Heart left ventricle (tissue), 16 donors: ENCODE measurements at regions not wholly inside any gene's neighbourhood (a gene's known extent, or its start where the extent isn't known, plus 50 kb on each side); places are given as distances from the start of the nearest gene placed in this dataset.

ENCODE experiments used
- ATAC-seq, 4 donors: fragments of 200-7000 bp; cut with Tn5 transposase; one replicate each; pipeline ENCODE4 v1.9.1; 2020 to 2022; ENCODE audit warnings: moderate library complexity in 4 of 4, mild to moderate bottlenecking in 3 of 4, moderate number of reproducible peaks in 1 of 4
- DNase-seq, 5 donors: peaks; one replicate each; pipeline ENCODE4 v3.0.0-alpha.2; 2020
- H3K27ac ChIP-seq, 12 donors: fragments of 200-600 bp; sonication (generic) in 4 of 12; one replicate each; pipeline versions ENCODE4 v1.5.0 to v1.8.0; 2016 to 2022; ENCODE audit warnings: mild to moderate bottlenecking in 2 of 12
- H3K27me3 ChIP-seq, 9 donors: fragments of 200-600 bp; sonication (generic) in 2 of 9; one replicate each; pipeline versions ENCODE4 v1.5.1 to v1.8.0; 2016 to 2022; ENCODE audit warnings: mild to moderate bottlenecking in 3 of 9
- H3K36me3 ChIP-seq, 9 donors: fragments of 200-600 bp; sonication (generic) in 2 of 9; one replicate each; pipeline versions ENCODE4 v1.5.0 to v1.8.0; 2018 to 2022; ENCODE audit warnings: mild to moderate bottlenecking in 2 of 9
- H3K4me1 ChIP-seq, 12 donors: fragments of 200-600 bp; sonication (generic) in 4 of 12; one replicate each; pipeline versions ENCODE4 v1.5.0 to v1.8.0; 2016 to 2022; ENCODE audit warnings: mild to moderate bottlenecking in 3 of 12
- H3K4me3 ChIP-seq, 12 donors: fragments of 200-600 bp; sonication (generic) in 4 of 12; one replicate each; pipeline versions ENCODE4 v1.5.0 to v1.8.0; 2017 to 2022; ENCODE audit warnings: mild to moderate bottlenecking in 9 of 12, moderate library complexity in 4 of 12
- H3K9me3 ChIP-seq, 12 donors: fragments of 200-600 bp; sonication (generic) in 4 of 12; one replicate each; pipeline versions ENCODE4 v1.5.0 to v1.8.0; 2016 to 2022; ENCODE audit warnings: mild to moderate bottlenecking in 1 of 12
- CTCF ChIP-seq, 12 donors: fragments of 200-600 bp; sonication (generic) in 4 of 12; IDR thresholded peaks; one replicate each; pipeline versions ENCODE4 v1.5.0 to v1.8.0; 2018 to 2022; ENCODE audit warnings: antibody characterized with exemption in 12 of 12, mild to moderate bottlenecking in 5 of 12
- POLR2A ChIP-seq, 2 donors: fragments of 450-650 bp; IDR thresholded peaks; one replicate each; pipeline ENCODE4 v1.6.1; 2017; ENCODE audit warnings: antibody characterized with exemption in 2 of 2, mild to moderate bottlenecking in 2 of 2, moderate library complexity in 2 of 2
- WGBS, 4 donors: extraction: QIAGEN DNeasy Blood & Tissue Kit in 2 of 4; methylation state at CpG; one replicate each; pipeline versions ENCODE4 v1.1.5 to v1.1.7; 2013 to 2018; 5-methylcytosine and 5-hydroxymethylcytosine counted together
- intact Hi-C, 10 donors: fragments of 100-400 bp; cut with DNase I; formaldehyde crosslinking; loops; one replicate each; pipeline versions ENCODE4 v1.11.1 to v1.14.2; 2022
- donor health status: ischemic (EF 13 %, LVEDD 7.1; RV severe dilation, severe dysfunction).
- donor health status: healthy with polysubstance abuse.
- donor health status: DM: no; HTN: yes; CAD: no.
- donor health status: DM: no; HTN: no; CAD: no.
- donor health status: ischemic (EF 25% LVEDD 6.9; RV normal size, moderate dysfunction).
- donor health status: ischemic (EF 25% LVEDD 5.7; RV mildly dilated, moderate dysfunction).
- donor health status: healthy.
- donor health status: DM: yes; HTN: yes; CAD: no.
- donor health status: ischemic (EF 35%, LVEDD 5.7; RV mildly dilated, moderate dysfunction).
- donor health status: nonischemic (EF 11% LVEDD 7.7; RV severe dilation, severe dysfunction).
- donor health status: DM: yes; HTN: yes; CAD: no.
- donor health status: PGD.
- donor health status: ischemic (EF 29% LVEDD 5.4; RV normal size, mild dysfunction).
- donor health status: nonischemic (EF 23%, LVEDD 6.1; RV moderate dilation, normal function).

GRCh38 chr2:29974086-29974485, 52.7 kb upstream of the ALK start:
- TF ChIP-seq CTCF (IDR thresholded peaks at IDR 0.05) (no peak), POLR2A (IDR thresholded peaks at IDR 0.05) (no peak)
- intact Hi-C loops, result no loop called here
- peaks cover 0 to 5% (median 0%) of the 10 kb centered on the region in 9 donors for H3K27me3 ChIP-seq
- no peaks in the 10 kb centered on the region for H3K36me3 ChIP-seq
- no peak for DNase-seq
- no peak overlapping the region for H3K27ac ChIP-seq
- no peak overlapping the region for H3K4me3 ChIP-seq
- 86 to 100% (median 90%) methylated on average over 4 of the region's 4 CpGs for WGBS, 4 donors
- H3K9me3 ChIP-seq, result no peaks in the 10 kb centered on the region
- no peaks in the 10 kb centered on the region for H3K4me1 ChIP-seq
- no peak for ATAC-seq

GRCh38 chr2:29977284-29977683, 55.9 kb upstream of the ALK start:
- DNase-seq (no peak), ATAC-seq (no peak)
- Histone ChIP-seq H3K4me3 (no peak overlapping the region), H3K27me3 (peaks cover 0 to 4% (median 0%) of the 10 kb centered on the region in 9 donors), H3K4me1 (no peaks in the 10 kb centered on the region), H3K9me3 (no peaks in the 10 kb centered on the region), H3K27ac (no peak overlapping the region), H3K36me3 (no peaks in the 10 kb centered on the region)
- intact Hi-C loops, result no loop called here
- 64 to 71% (median 66%) methylated on average over 3 of the region's 3 CpGs for WGBS, 4 donors
- no peak for TF ChIP-seq POLR2A (IDR thresholded peaks at IDR 0.05)
- no peak for TF ChIP-seq CTCF (IDR thresholded peaks at IDR 0.05)

GRCh38 chr2:29981402-29981801, 60.0 kb upstream of the ALK start:
- TF ChIP-seq CTCF (IDR thresholded peaks at IDR 0.05) (no peak), POLR2A (IDR thresholded peaks at IDR 0.05) (no peak)
- Histone ChIP-seq H3K4me1 (no peaks in the 10 kb centered on the region), H3K36me3 (no peaks in the 10 kb centered on the region), H3K27ac (no peak overlapping the region), H3K4me3 (no peak overlapping the region), H3K9me3 (no peaks in the 10 kb centered on the region), H3K27me3 (peaks cover 0 to 14% (median 0%) of the 10 kb centered on the region in 9 donors)
- intact Hi-C loops, result no loop called here
- ATAC-seq, result no peak
- 84 to 94% (median 86%) methylated on average over 4 of the region's 4 CpGs for WGBS, 4 donors
- no peak for DNase-seq

- DNase-seq, result no peak
- Histone ChIP-seq H3K27me3 (peaks cover 0 to 23% (median 0%) of the 10 kb centered on the region in 9 donors), H3K27ac (no peak overlapping the region), H3K9me3 (no peaks in the 10 kb centered on the region), H3K36me3 (no peaks in the 10 kb centered on the region), H3K4me3 (no peak overlapping the region), H3K4me1 (no peaks in the 10 kb centered on the region)
- TF ChIP-seq CTCF (IDR thresholded peaks at IDR 0.05) (no peak), POLR2A (IDR thresholded peaks at IDR 0.05) (no peak)
- 47 to 55% (median 51%) methylated on average over 4 of the region's 4 CpGs for WGBS, 4 donors
- intact Hi-C loops, result no loop called here
- ATAC-seq, result no peak
These were observed 61.9 kb upstream of the ALK start for GRCh38 chr2:29983308-29983707.
